NCI-H1417 treated with DMSO at 0.1 percent for 48 hours (cell line): ENCODE measurements at regions not wholly inside any gene's neighbourhood (a gene's known extent, or its start where the extent isn't known, plus 50 kb on each side); places are given as distances from the start of the nearest gene placed in this dataset.

Source experiments
- DNase-seq: peaks from one replicate; lab custom pipeline; 2025; lab: John Stamatoyannopoulos, UW

DNA sequence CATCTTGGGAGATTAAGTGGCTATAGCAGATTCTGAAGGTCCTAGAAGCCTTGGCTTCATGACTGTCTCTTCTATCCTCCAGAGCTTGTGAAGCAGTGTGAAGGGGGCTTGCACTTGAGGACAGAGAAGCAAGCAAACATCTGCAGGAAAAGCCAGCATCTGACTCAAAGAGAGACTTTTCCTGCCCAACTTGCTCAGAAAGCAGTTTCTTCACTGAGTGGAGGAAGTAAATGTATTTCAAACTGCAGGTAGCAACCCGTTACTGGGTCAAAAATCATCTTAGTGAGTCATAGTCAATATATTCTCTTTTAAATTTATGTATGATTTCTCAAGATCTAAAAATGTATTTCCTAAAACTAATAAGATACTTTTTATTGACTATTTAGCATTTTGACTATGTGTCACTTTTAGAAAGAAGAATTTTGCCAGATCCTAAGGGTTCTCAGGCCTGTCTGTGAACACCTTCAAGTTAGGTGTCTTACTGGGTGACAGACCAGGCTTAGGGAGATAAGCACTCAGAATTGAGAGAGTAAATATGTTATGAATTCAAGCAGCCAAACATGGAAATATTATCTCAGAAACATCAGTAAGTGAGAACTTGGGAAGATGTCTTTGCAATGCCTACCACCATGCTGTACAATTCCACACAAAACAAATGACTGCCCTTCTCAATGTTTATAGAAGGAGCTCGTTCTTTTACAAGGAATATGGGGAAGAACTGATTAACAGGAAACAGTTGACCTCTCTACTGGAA lies 72.6 kb upstream of the DMAC1 start:
- DNase-seq: no peak

DNA sequence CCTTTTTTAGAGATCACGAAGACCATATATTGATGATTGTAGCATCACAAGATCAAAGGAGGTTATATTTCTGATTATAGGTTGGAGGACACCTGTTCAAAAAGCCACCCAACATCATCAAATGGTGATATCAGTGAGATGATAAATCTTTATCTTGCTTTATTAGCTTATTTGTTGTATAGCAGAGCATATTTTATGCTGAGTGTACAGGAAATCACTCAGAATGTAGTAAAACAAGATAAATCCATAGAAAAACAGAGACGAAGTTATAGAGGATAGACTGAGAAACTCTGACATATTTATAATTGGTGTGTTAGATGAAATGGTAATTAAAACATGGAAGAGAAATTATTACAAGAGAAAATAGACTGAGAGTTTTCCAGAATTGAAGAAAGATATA lies 69.8 kb upstream of the DMAC1 start:
- DNase-seq: no peak

DNA sequence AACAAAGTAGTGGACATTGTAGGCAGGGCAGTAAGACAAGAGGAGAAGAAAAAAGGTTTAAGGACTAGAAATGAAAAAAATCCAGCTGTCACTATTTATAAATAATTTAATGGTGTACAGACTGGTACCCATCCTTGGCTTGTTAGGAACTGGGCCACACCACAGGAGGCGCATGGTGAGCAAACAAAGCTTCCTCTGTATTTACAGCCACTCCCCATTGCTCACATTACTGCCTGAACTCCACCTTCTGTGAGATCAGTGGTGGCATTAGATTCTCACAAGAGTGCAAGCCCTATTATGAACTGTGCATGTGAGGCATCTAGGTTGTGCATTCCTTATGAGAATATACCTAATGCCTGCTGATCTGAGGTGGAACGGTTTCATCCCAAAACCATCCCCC lies 62.6 kb upstream of the DMAC1 start:
- DNase-seq: no peak

DNA sequence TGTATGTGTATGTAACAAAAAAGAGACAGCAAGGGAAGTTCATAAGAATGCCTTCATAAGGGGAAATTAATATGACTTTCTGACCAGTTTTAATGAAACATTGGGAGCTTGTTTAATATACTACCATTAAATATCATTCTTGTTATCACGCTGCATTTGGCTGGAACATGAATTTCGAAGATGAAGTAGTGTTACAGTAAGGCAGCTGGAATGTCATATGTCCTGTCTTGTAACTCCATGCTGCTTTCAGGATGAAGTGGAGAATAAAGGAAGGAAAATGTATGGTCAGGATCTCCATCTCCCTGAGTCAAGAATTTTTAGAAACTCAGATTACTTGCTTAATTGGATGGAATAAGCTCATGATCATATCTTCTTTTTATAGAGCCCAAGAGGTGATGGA lies 61.5 kb upstream of the DMAC1 start:
- no peak for DNase-seq

DNA sequence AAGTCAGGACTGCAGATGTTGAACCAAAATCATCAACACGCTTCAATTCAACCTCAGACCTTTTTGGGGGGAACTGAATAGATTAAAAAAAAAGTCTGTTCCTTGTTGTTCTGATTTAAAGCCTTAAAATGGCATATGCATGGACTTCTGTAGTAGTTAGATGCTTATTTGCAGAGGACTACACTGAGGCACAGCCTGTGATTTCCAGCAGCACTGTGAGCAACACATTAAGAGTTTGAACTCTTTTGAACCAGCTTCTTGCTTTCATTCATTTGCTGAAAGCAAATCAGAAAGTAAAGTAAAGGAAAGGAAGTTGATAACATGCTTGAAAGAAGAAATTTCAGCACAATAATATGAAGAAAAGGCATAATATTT lies 60.7 kb upstream of the DMAC1 start:
- DNase-seq: no peak

DNA sequence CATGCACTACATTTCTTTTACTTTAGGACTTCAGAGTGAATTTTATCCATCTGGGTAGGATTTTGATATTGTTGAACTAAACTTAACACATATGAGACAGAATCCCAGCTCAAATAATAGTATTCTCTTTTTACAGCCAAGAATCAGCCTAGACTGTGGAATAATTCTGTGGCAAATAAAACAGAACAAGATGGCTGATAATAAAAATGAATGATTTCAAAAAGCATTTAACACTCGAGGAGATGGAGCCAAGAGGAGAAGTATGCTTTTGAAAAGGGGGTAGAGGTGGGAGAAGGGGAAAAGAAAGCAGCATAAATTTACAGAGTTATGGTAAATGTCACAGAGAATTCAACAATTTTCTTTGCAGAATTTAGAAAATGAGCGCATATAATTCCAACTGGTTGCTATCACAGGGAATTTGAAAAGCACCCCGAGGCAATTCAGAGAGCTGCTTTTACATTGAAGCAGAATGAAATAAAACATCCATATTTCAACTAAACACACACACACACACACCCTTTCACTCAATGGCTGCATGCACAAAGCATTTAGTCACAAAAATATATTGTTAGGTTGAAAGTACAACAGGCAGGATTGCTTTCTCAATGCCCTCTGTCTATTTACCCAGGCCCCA lies 60.2 kb upstream of the DMAC1 start:
- no peak for DNase-seq

DNA sequence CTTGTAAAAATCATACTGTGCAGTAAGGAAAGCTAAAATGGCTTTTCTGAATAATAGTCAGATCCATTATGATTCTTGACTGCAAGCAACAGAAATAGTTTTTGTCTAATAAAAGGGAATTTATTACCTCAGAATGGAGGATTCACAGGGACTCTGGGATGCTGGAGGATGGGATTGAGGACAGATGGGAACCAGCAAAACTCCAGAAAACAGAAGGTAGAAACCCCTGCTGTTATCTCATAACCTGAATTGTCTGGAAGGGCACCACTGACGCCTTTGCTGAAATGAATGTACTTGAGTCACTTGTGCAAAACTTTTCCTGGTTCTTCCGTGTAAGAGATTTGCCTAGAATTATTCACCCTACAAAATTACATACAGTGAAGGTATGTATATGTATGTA lies 58.6 kb upstream of the DMAC1 start:
- DNase-seq: no peak

DNA sequence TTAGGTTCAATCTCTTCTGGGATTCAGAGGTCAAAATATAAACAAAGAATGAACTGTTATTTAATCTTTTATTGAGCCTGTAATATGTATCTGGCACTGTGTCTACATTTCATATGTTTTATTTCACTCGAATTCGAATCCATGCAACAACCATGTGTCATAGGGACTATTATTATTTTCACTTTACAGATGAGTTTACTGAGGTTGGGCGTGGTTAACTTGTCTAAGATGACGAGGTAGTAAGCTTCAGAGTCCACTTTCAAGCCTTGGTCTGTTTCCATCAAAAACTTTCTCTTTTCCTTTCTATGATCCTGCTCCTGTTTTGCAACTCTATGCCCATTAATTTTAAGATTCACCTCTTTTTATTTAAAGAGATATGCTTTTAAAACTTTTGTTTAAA lies 55.2 kb upstream of the DMAC1 start:
- no peak for DNase-seq
